Endothelial cell of umbilical vein (primary cell): ENCODE measurements at regions not wholly inside any gene's neighbourhood (a gene's known extent, or its start where the extent isn't known, plus 50 kb on each side); places are given as distances from the start of the nearest gene placed in this dataset.

Experiments used
- BruUV-seq: library from RNA; stranded (reverse); fragments of 400-500 nt; replicated peaks from 2 replicates; lab custom pipeline; 2021; lab: Mats Ljungman, UMichigan
- CTCF ChIA-PET: fragments of 300-600, 350-600 bp; sonication (Branson Sonifier 250); formaldehyde crosslinking; loops from one replicate; lab custom pipeline; 2021; ENCODE audit warnings: antibody characterized with exemption, inconsistent platforms; lab: Charles Lee
- POLR2A ChIA-PET: fragments of 300-600, 350-600 bp; sonication (Branson Sonifier 250); formaldehyde crosslinking; loops from one replicate; lab custom pipeline; 2021; ENCODE audit warnings: antibody characterized with exemption, inconsistent platforms; lab: Charles Lee
- DNase-seq: peaks from one replicate; pipeline ENCODE4 v3.0.0-alpha.2; 2011; ENCODE audit warnings: low read depth, low spot score
- FAIRE-seq: peaks from 2 replicates; lab custom pipeline; 2011; peaks lifted over from hg19 to GRCh38; lab: Jason Lieb, UNC
- H2AFZ ChIP-seq: 2 replicates; pipeline ENCODE4 v1.6.0; 2012; ENCODE audit warnings: low read depth, low read length, control low read depth, inconsistent platforms
- H3K27ac ChIP-seq: 2 replicates; pipeline ENCODE4 v1.5.1; 2011; ENCODE audit warnings: low read depth, mild to moderate bottlenecking, control low read depth, low read length, moderate library complexity; ENCODE audit not compliant: insufficient read depth
- H3K27me3 ChIP-seq, 2 experiments: 2 replicates each; pipeline versions ENCODE4 v1.6.0 to v1.6.1; 2011; ENCODE audit warnings: low read length in 2 of 2, mixed read lengths in 1 of 2; ENCODE audit not compliant: control insufficient read depth in 2 of 2, insufficient read depth in 2 of 2
- H3K36me3 ChIP-seq, 2 experiments: 2 replicates in 1 of 2; 3 replicates in 1 of 2; pipeline ENCODE4 v1.5.1; 2011; ENCODE audit warnings: low read length in 2 of 2, mild to moderate bottlenecking in 1 of 2, moderate library complexity in 1 of 2; ENCODE audit not compliant: control insufficient read depth in 2 of 2, insufficient read depth in 2 of 2; ENCODE audit errors: extremely low read depth in 1 of 2
- H3K4me1 ChIP-seq: 3 replicates; pipeline ENCODE4 v1.5.1; 2011; ENCODE audit warnings: mild to moderate bottlenecking, low read length; ENCODE audit not compliant: control insufficient read depth, insufficient read depth; ENCODE audit errors: extremely low read depth
- H3K4me2 ChIP-seq: 2 replicates; pipeline ENCODE4 v1.6.1; 2011; ENCODE audit warnings: low read length, control low read depth, mixed read lengths; ENCODE audit not compliant: insufficient read depth
- H3K4me3 ChIP-seq, 3 experiments: fragments of 200-600 bp in 1 of 3; sonication (generic), shearing (Covaris generic) in 1 of 3; replicated peaks in 1 of 3; 2 replicates each; pipeline ENCODE4 v1.5.1; 2011 to 2016; ENCODE audit warnings: control low read depth in 3 of 3, low read length in 3 of 3, mild to moderate bottlenecking in 2 of 3, inconsistent platforms in 1 of 3, low read depth in 1 of 3, moderate library complexity in 1 of 3; ENCODE audit not compliant: insufficient read depth in 1 of 3
- H3K79me2 ChIP-seq: 2 replicates; pipeline ENCODE4 v1.6.0; 2012; ENCODE audit warnings: low read length, inconsistent platforms; ENCODE audit not compliant: control insufficient read depth, insufficient read depth
- H3K9ac ChIP-seq: replicated peaks from 2 replicates; pipeline ENCODE3; 2011; ENCODE audit warnings: low read length, control low read depth; ENCODE audit not compliant: insufficient read depth; ENCODE audit errors: extremely low read depth
- H3K9me1 ChIP-seq: replicated peaks from 3 replicates; pipeline ENCODE4 v1.6.0; 2011; ENCODE audit warnings: mild to moderate bottlenecking, low read length; ENCODE audit not compliant: control insufficient read depth, insufficient read depth; ENCODE audit errors: extremely low read depth
- H3K9me3 ChIP-seq: replicated peaks from 2 replicates; pipeline ENCODE4 v1.5.1; 2012; ENCODE audit warnings: low read length, inconsistent platforms; ENCODE audit not compliant: control insufficient read depth, insufficient read depth
- H4K20me1 ChIP-seq: replicated peaks from 2 replicates; pipeline ENCODE3; 2011; ENCODE audit warnings: mild to moderate bottlenecking, low read length; ENCODE audit not compliant: control insufficient read depth, insufficient read depth; ENCODE audit errors: extremely low read depth
- EZH2 ChIP-seq: IDR thresholded peaks from 2 replicates; pipeline ENCODE4 v1.6.1; 2012; ENCODE audit warnings: borderline replicate concordance, low read depth, mild to moderate bottlenecking, moderate library complexity, low read length, inconsistent platforms; ENCODE audit not compliant: severe bottlenecking
- FOS ChIP-seq: IDR thresholded peaks from 2 replicates; pipeline ENCODE4 v1.6.1; 2011; ENCODE audit warnings: mild to moderate bottlenecking, low read length, moderate library complexity, borderline replicate concordance; ENCODE audit not compliant: insufficient read depth
- GATA2 ChIP-seq: IDR thresholded peaks from 2 replicates; pipeline ENCODE4 v1.7.0; 2011; ENCODE audit warnings: low read depth, mild to moderate bottlenecking, moderate library complexity, mixed read lengths, low read length; ENCODE audit not compliant: insufficient read length, insufficient read depth
- JUN ChIP-seq: IDR thresholded peaks from 2 replicates; pipeline ENCODE4 v1.6.1; 2011; ENCODE audit warnings: borderline replicate concordance, low read depth; ENCODE audit not compliant: insufficient read length, insufficient read depth
- MYC ChIP-seq: IDR thresholded peaks from one replicate; pipeline ENCODE4 v1.6.1; 2011; ENCODE audit warnings: mild to moderate bottlenecking, low read depth, low read length
- POLR2A ChIP-seq: IDR thresholded peaks from 2 replicates; pipeline ENCODE4 v1.6.1; 2012; ENCODE audit warnings: low read depth, mild to moderate bottlenecking, control low read depth, low read length
- POLR2AphosphoS5 ChIP-seq: IDR thresholded peaks from 2 replicates; pipeline ENCODE4 v1.6.1; 2012; ENCODE audit warnings: low read depth, mild to moderate bottlenecking, control low read depth, low read length, moderate library complexity; ENCODE audit not compliant: insufficient read depth
- dilution Hi-C: fragments of 300-500 bp; cut with MboI; formaldehyde crosslinking; loops from one replicate; pipeline ENCODE4 v1.15.0; 2019; ENCODE audit warnings: low sequenced_read_pairs; ENCODE audit not compliant: extremely low pct_ligation_motif_present
- intact Hi-C: fragments of 100-400 bp; cut with micrococcal nuclease; formaldehyde crosslinking; loops from one replicate; pipeline ENCODE4 v1.10.0; 2022
- TF ChIP-seq, protein P1 (sequence below), 2 donors: IDR thresholded peaks; 1 replicate in 1 of 2; 2 replicates in 1 of 2; pipeline ENCODE4 v1.5.1; 2011; ENCODE audit warnings: low read length in 2 of 2, mild to moderate bottlenecking in 2 of 2, moderate library complexity in 2 of 2, control low read depth in 1 of 2, inconsistent platforms in 1 of 2, low read depth in 1 of 2; ENCODE audit not compliant: insufficient read depth in 1 of 2; ENCODE audit errors: extremely low read depth in 1 of 2
- TF ChIP-seq, protein P2 (sequence below): IDR thresholded peaks from 2 replicates; pipeline ENCODE4 v1.6.1; 2011; ENCODE audit not compliant: insufficient read depth, insufficient read length

DNA sequence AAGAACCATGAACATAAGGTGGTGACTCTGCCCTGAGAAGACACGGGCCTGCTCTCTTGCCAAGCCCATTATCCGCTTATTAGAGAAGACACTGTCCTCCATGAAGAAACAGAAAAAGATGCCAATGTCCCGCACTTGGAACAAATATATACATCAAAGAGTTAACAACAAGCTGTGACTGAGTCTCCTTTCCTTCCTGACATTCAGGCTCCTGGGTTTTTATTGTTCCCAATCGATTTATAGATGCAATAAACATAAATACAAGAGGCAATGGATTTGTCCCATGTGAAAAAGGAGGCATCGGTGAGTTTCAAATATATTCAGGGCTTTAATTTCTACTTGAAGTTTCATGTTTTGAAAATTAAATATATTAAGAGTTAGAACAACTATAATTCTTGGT, 169.2 kb upstream of the CPEB2 start:
- Histone ChIP-seq H2AFZ (no peak overlapping the region), H3K9me1 (no peaks in the 10 kb centered on the region), H3K4me2 (no peak overlapping the region), H3K79me2 (no peaks in the 10 kb centered on the region), H4K20me1 (no peaks in the 10 kb centered on the region), H3K27me3 (no peaks in the 10 kb centered on the region), H3K9me3 (no peaks in the 10 kb centered on the region), H3K4me1 (no peaks in the 10 kb centered on the region), H3K9ac (no peak overlapping the region), H3K4me3 (no peak overlapping the region), H3K36me3 (no peaks in the 10 kb centered on the region), H3K27ac (no peak overlapping the region)
- TF ChIP-seq, protein P1, sequence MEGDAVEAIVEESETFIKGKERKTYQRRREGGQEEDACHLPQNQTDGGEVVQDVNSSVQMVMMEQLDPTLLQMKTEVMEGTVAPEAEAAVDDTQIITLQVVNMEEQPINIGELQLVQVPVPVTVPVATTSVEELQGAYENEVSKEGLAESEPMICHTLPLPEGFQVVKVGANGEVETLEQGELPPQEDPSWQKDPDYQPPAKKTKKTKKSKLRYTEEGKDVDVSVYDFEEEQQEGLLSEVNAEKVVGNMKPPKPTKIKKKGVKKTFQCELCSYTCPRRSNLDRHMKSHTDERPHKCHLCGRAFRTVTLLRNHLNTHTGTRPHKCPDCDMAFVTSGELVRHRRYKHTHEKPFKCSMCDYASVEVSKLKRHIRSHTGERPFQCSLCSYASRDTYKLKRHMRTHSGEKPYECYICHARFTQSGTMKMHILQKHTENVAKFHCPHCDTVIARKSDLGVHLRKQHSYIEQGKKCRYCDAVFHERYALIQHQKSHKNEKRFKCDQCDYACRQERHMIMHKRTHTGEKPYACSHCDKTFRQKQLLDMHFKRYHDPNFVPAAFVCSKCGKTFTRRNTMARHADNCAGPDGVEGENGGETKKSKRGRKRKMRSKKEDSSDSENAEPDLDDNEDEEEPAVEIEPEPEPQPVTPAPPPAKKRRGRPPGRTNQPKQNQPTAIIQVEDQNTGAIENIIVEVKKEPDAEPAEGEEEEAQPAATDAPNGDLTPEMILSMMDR (IDR thresholded peaks at IDR 0.05; ENCODE audit: extremely low read depth in 1 of 2, insufficient read depth in 1 of 2, low read depth in 1 of 2, low read length in 2 of 2) = no peak
- TF ChIP-seq FOS (no peak), POLR2AphosphoS5 (no peak), GATA2 (no peak), JUN (no peak), POLR2A (no peak), MYC (no peak), EZH2 (no peak)
- TF ChIP-seq, protein P2, sequence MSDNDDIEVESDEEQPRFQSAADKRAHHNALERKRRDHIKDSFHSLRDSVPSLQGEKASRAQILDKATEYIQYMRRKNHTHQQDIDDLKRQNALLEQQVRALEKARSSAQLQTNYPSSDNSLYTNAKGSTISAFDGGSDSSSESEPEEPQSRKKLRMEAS = no peak
- ChIA-PET POLR2A (no interaction called here), CTCF (no interaction called here)
- intact Hi-C loops (no loop called here), dilution Hi-C loops (no loop called here)
- DNase-seq (no peak), FAIRE-seq (no peak)
- BruUV-seq = no TSS peak
